Cardiac septum (tissue), 1 donor: ENCODE measurements at regions not wholly inside any gene's neighbourhood (a gene's known extent, or its start where the extent isn't known, plus 50 kb on each side); places are given as distances from the start of the nearest gene placed in this dataset.
"Not testable (repeated sequence)": the region's sequence is repeated elsewhere in the genome, so short reads cannot be mapped to it uniquely, and the experiment has no call there.

Experiments
- DNase-seq: peaks from one replicate; pipeline ENCODE4 v3.0.0-alpha.2; 2020; ENCODE audit warnings: low spot score
- intact Hi-C: fragments of 100-400 bp; cut with DNase I; formaldehyde crosslinking; loops from one replicate; pipeline ENCODE4 v1.14.0; 2022
- donor health status: DM: no; HTN: no; CAD: no.

GRCh38 chr4:66974665-66975064, 570.6 kb downstream of the CENPC start:
- DNase-seq: no peak
- intact Hi-C loops: no loop called here

- DNase-seq: no peak
- intact Hi-C loops: no loop called here
These were observed 573.2 kb downstream of the CENPC start for GRCh38 chr4:66972087-66972486.

- intact Hi-C loops: no loop called here
These were observed 580.8 kb downstream of the CENPC start for GRCh38 chr4:66964467-66964866.

GRCh38 chr4:66963084-66963483, 582.2 kb downstream of the CENPC start:
- DNase-seq: no peak
- intact Hi-C loops: no loop called here

More at GRCh38 chr4:66964467-66964866, 580.8 kb downstream of the CENPC start:
- DNase-seq: no peak

GRCh38 chr4:66959207-66959606, 586.1 kb downstream of the CENPC start:
- no peak for DNase-seq
- intact Hi-C loops: no loop called here

- no peak for DNase-seq
- intact Hi-C loops: no loop called here
These were observed 588.5 kb downstream of the CENPC start for GRCh38 chr4:66956852-66957251.

GRCh38 chr4:66956426-66956825, 588.9 kb downstream of the CENPC start:
- no peak for DNase-seq
- intact Hi-C loops: no loop called here

GRCh38 chr4:66955784-66956183, 589.5 kb downstream of the CENPC start:
- no peak for DNase-seq
- intact Hi-C loops: no loop called here

GRCh38 chr4:66949419-66949818, 595.9 kb downstream of the CENPC start:
- intact Hi-C loops: no loop called here
- DNase-seq: no peak

- intact Hi-C loops: no loop called here
- DNase-seq: no peak
These were observed 598.5 kb downstream of the CENPC start for GRCh38 chr4:66946761-66947160.

- no peak for DNase-seq
- intact Hi-C loops: no loop called here
These were observed 602.2 kb downstream of the CENPC start for GRCh38 chr4:66943112-66943511.

- DNase-seq, intact Hi-C loops: not testable (repeated sequence)
These were observed 613.3 kb downstream of the CENPC start for GRCh38 chr4:66931981-66932380.

- intact Hi-C loops: no loop called here
- no peak for DNase-seq
These were observed 615.1 kb downstream of the CENPC start for GRCh38 chr4:66930206-66930605.

- DNase-seq: no peak
- intact Hi-C loops: no loop called here
These were observed 615.6 kb downstream of the CENPC start for GRCh38 chr4:66929748-66930147.

- intact Hi-C loops, DNase-seq: not testable (repeated sequence)
These were observed 616.4 kb downstream of the CENPC start for GRCh38 chr4:66928881-66929280.

GRCh38 chr4:66927937-66928336, 617.4 kb downstream of the CENPC start:
- intact Hi-C loops: no loop called here
- no peak for DNase-seq

- intact Hi-C loops: no loop called here
These were observed 618.6 kb downstream of the CENPC start for GRCh38 chr4:66926687-66927086.

GRCh38 chr4:66923081-66923865, 622.0 kb downstream of the CENPC start:
- intact Hi-C loops: no loop called here
- DNase-seq: no peak

More at GRCh38 chr4:66926687-66927086, 618.6 kb downstream of the CENPC start:
- no peak for DNase-seq

- no peak for DNase-seq
- intact Hi-C loops: no loop called here
These were observed 623.9 kb downstream of the CENPC start for GRCh38 chr4:66921433-66921832.

- no peak for DNase-seq
- intact Hi-C loops: no loop called here
These were observed 624.8 kb downstream of the CENPC start for GRCh38 chr4:66920514-66920913.

- DNase-seq: no peak
- intact Hi-C loops: no loop called here
These were observed 633.4 kb downstream of the CENPC start for GRCh38 chr4:66911880-66912279.

- intact Hi-C loops: no loop called here
- no peak for DNase-seq
These were observed 639.0 kb downstream of the CENPC start for GRCh38 chr4:66906314-66906713.
